ENCODE measurements at regions not wholly inside any gene's neighbourhood (a gene's known extent, or its start where the extent isn't known, plus 50 kb on each side); places are given as distances from the start of the nearest gene placed in this dataset.

GRCh38 chr10:29109707-29110571 is 178.9 kb upstream of the LYZL1 start (continued):
- TF ChIP-seq ZHX1 (conservative IDR thresholded peaks at IDR 0.05; ENCODE audit: low read length): no peak
- TF ChIP-seq FOXP4 (CRISPR knock-in tag; IDR thresholded peaks at IDR 0.05; ENCODE audit: borderline replicate concordance): no peak
- TF ChIP-seq TFE3 (CRISPR knock-in tag; IDR thresholded peaks at IDR 0.05): no peak
- TF ChIP-seq PHF21A (IDR thresholded peaks at IDR 0.05; ENCODE audit: borderline replicate concordance, low read depth): no peak
- TF ChIP-seq DMBX1 (CRISPR knock-in tag; IDR thresholded peaks at IDR 0.05; ENCODE audit: borderline replicate concordance): no peak
